ENCODE measurements at regions not wholly inside any gene's neighbourhood (a gene's known extent, or its start where the extent isn't known, plus 50 kb on each side); places are given as distances from the start of the nearest gene placed in this dataset.

DNA sequence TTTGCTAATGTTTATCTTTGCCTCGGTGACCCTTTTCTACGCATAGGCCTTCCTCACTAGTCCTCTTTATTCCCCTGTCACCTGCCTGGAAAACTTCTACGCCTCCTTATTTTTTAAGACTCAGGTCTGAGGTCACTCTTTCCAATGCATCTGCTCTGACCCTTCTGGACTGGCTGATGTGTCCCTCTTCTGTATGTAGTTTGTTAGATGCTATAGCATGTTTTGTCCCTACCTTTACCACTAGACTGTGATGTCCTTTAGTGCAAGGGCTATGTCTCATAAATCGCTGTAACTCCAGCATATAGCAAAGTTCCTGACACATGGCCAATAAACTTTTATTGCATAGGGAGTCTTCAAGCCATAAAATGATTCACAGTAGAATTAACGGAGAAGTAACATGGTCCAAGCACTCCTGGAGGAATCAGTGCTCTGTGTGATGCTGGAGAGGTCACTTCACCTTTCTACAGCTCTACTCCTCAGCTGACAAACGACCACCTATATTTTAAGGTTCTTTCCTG lies 872.5 kb upstream of the SLIT2 start:
- TF ChIP-seq, protein P1, sequence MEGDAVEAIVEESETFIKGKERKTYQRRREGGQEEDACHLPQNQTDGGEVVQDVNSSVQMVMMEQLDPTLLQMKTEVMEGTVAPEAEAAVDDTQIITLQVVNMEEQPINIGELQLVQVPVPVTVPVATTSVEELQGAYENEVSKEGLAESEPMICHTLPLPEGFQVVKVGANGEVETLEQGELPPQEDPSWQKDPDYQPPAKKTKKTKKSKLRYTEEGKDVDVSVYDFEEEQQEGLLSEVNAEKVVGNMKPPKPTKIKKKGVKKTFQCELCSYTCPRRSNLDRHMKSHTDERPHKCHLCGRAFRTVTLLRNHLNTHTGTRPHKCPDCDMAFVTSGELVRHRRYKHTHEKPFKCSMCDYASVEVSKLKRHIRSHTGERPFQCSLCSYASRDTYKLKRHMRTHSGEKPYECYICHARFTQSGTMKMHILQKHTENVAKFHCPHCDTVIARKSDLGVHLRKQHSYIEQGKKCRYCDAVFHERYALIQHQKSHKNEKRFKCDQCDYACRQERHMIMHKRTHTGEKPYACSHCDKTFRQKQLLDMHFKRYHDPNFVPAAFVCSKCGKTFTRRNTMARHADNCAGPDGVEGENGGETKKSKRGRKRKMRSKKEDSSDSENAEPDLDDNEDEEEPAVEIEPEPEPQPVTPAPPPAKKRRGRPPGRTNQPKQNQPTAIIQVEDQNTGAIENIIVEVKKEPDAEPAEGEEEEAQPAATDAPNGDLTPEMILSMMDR (IDR thresholded peaks at IDR 0.05): no peak
- no peak for TF ChIP-seq POLR2A (IDR thresholded peaks at IDR 0.05)
- TF ChIP-seq EP300 (IDR thresholded peaks at IDR 0.05): no peak

All from sigmoid colon (tissue), 4 donors.